ENCODE measurements at regions not wholly inside any gene's neighbourhood (a gene's known extent, or its start where the extent isn't known, plus 50 kb on each side); places are given as distances from the start of the nearest gene placed in this dataset.

GRCh38 chrX:137891431-137891830, 325.5 kb downstream of the ZIC3 start:
- intact Hi-C loops (cut with DNase I) = no loop called here
- Histone ChIP-seq H3K36me3 (no peaks in the 10 kb centered on the region), H3K9me3 (no peaks in the 10 kb centered on the region), H3K4me1 (replicated peaks) (no peaks in the 10 kb centered on the region), H3K4me3 (no peak overlapping the region), H3K27ac (no peak overlapping the region), H3K27me3 (replicated peaks; ENCODE audit: insufficient read depth) (no peaks in the 10 kb centered on the region)
- no peak for DNase-seq (ENCODE audit: low spot score)
- no peak for TF ChIP-seq CTCF (IDR thresholded peaks at IDR 0.05)
- WGBS = 72% methylated on average over 3 of the region's 3 CpGs

- no peak for TF ChIP-seq POLR2AphosphoS5 (IDR thresholded peaks at IDR 0.05)
- Histone ChIP-seq H3K4me3 (no peak overlapping the region), H3K4me1 (replicated peaks) (no peaks in the 10 kb centered on the region), H3K27me3 (replicated peaks; ENCODE audit: insufficient read depth) (no peaks in the 10 kb centered on the region), H3K9me3 (no peaks in the 10 kb centered on the region), H3K36me3 (no peaks in the 10 kb centered on the region), H3K27ac (no peak overlapping the region)
- DNase-seq (ENCODE audit: low spot score) = no peak
- intact Hi-C loops (cut with DNase I) = no loop called here
- WGBS = 71% methylated on average over 3 of the region's 3 CpGs
Observed at GRCh38 chrX:137896123-137896522, 330.2 kb downstream of the ZIC3 start.

GRCh38 chrX:137915466-137915865, 349.5 kb downstream of the ZIC3 start:
- WGBS = 53% methylated on average over 3 of the region's 3 CpGs
- Histone ChIP-seq H3K36me3 (no peaks in the 10 kb centered on the region), H3K4me1 (replicated peaks) (no peaks in the 10 kb centered on the region), H3K9me3 (no peaks in the 10 kb centered on the region), H3K4me3 (no peak overlapping the region), H3K27ac (no peak overlapping the region), H3K27me3 (replicated peaks; ENCODE audit: insufficient read depth) (no peaks in the 10 kb centered on the region)
- intact Hi-C loops (cut with DNase I) = no loop called here
- no peak for DNase-seq (ENCODE audit: low spot score)
- no peak for TF ChIP-seq CTCF (IDR thresholded peaks at IDR 0.05)
- TF ChIP-seq POLR2A (IDR thresholded peaks at IDR 0.05) = no peak
- no peak for TF ChIP-seq POLR2AphosphoS5 (IDR thresholded peaks at IDR 0.05)

GRCh38 chrX:137916090-137916746, 350.3 kb downstream of the ZIC3 start:
- TF ChIP-seq POLR2A (IDR thresholded peaks at IDR 0.05) = no peak
- TF ChIP-seq POLR2AphosphoS5 (IDR thresholded peaks at IDR 0.05) = no peak
- TF ChIP-seq CTCF (IDR thresholded peaks at IDR 0.05) = no peak
- no peaks in the 10 kb centered on the region for H3K4me1 ChIP-seq (replicated peaks)
- 69% methylated on average over 5 of the region's 6 CpGs for WGBS
- H3K4me3 ChIP-seq = no peak overlapping the region
- no peaks in the 10 kb centered on the region for H3K36me3 ChIP-seq
- DNase-seq (ENCODE audit: low spot score) = no peak
- no peaks in the 10 kb centered on the region for H3K27me3 ChIP-seq (replicated peaks; ENCODE audit: insufficient read depth)
- no peaks in the 10 kb centered on the region for H3K9me3 ChIP-seq
- H3K27ac ChIP-seq = no peak overlapping the region
- intact Hi-C loops (cut with DNase I) = no loop called here

- intact Hi-C loops (cut with DNase I) = no loop called here
- no peaks in the 10 kb centered on the region for H3K27me3 ChIP-seq (replicated peaks; ENCODE audit: insufficient read depth)
- no peak for DNase-seq (ENCODE audit: low spot score)
- H3K36me3 ChIP-seq = no peaks in the 10 kb centered on the region
- H3K9me3 ChIP-seq = no peaks in the 10 kb centered on the region
- no peak overlapping the region for H3K27ac ChIP-seq
- 55% methylated on average over 1 of the region's 1 CpG for WGBS
- peak in 1 of 4 experiments; percentile 18 for TF ChIP-seq CTCF (IDR thresholded peaks at IDR 0.05)
- TF ChIP-seq POLR2AphosphoS5 (IDR thresholded peaks at IDR 0.05) = no peak
- H3K4me1 ChIP-seq (replicated peaks) = no peaks in the 10 kb centered on the region
- H3K4me3 ChIP-seq = no peak overlapping the region
Observed at GRCh38 chrX:137926090-137926489, 360.2 kb downstream of the ZIC3 start.

Data from prostate gland (tissue), 2 donors.